ENCODE measurements at regions not wholly inside any gene's neighbourhood (a gene's known extent, or its start where the extent isn't known, plus 50 kb on each side); places are given as distances from the start of the nearest gene placed in this dataset.
"Not testable (repeated sequence)": the region's sequence is repeated elsewhere in the genome, so short reads cannot be mapped to it uniquely, and the experiment has no call there.

DNA sequence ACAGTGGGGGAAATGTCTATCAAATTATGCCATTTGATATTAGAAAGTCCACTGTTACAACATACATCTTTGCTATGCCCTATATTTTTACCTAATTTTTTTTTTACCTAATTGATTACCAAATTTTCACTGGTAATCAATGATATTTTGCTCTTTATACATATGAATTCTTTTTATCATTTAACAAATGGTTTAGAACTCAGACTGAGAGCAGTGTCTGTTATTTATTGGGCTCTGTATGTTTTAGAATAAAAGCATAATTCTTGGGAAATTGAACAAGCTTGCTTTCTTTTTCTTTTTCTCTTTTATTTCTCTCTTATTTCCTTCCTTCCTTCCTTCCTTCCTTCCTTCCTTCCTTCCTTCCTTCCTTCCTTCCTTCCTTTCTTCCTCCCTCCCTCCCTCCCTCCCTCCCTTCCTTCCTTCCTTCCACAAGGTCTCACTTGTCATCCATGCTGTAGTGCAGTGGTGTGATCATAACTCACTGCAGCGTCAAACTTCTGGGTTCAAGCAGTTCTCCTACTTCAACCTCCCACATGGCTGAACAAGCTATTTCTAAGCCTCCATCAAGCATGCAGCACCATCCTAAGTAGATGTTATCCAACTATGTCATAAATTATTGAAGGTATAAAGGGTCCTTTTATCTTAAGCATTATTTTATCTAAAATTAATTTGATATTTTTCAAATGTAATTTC, 911.7 kb upstream of the CITED2 start:
- TF ChIP-seq JUND (IDR thresholded peaks at IDR 0.05; ENCODE audit: low read depth) = no peak
- in situ Hi-C loops (cut with HindIII; ENCODE audit: low pct_unique_long_range_greater_than_20kb, low sequenced_read_pairs) = no loop called here
- no peak for DNase-seq (ENCODE audit: low read depth in 1 of 2, low spot score in 1 of 2)

DNA sequence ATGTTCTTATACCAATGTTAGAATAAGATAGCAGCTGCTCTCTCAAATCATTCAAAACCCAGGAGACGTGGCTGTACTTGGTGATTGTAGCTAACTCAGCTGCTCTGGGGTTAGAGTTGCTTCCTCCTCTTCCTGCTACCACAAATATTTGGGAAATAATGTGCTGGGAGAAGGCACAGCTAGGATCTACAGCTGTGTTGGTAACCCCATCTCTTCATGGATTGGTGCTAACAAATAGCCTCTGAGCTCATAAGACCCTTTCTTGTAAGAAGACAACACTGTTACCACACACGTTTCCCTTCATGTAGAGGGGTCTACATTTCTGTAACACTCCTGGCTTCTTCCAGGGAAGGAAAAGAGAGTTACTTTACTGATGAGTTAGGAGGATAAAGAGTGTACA, 911.0 kb upstream of the CITED2 start:
- no peak for TF ChIP-seq JUND (IDR thresholded peaks at IDR 0.05; ENCODE audit: low read depth)

GRCh38 chr6:140284871-140285270, 910.4 kb upstream of the CITED2 start:
- DNase-seq (ENCODE audit: low read depth in 1 of 2, low spot score in 1 of 2) = no peak
- TF ChIP-seq JUND (IDR thresholded peaks at IDR 0.05; ENCODE audit: low read depth) = no peak
- in situ Hi-C loops (cut with HindIII; ENCODE audit: low pct_unique_long_range_greater_than_20kb, low sequenced_read_pairs) = no loop called here

More for the DNA sequence above, 911.0 kb upstream of the CITED2 start:
- DNase-seq (ENCODE audit: low read depth in 1 of 2, low spot score in 1 of 2) = no peak
- in situ Hi-C loops (cut with HindIII; ENCODE audit: low pct_unique_long_range_greater_than_20kb, low sequenced_read_pairs) = no loop called here

- no peak for TF ChIP-seq JUND (IDR thresholded peaks at IDR 0.05; ENCODE audit: low read depth)
- in situ Hi-C loops (cut with HindIII; ENCODE audit: low pct_unique_long_range_greater_than_20kb, low sequenced_read_pairs) = no loop called here
- DNase-seq (ENCODE audit: low read depth in 1 of 2, low spot score in 1 of 2) = peak in 1 of 2 experiments; percentile 35
Observed at GRCh38 chr6:140283197-140283596, 908.7 kb upstream of the CITED2 start.

DNA sequence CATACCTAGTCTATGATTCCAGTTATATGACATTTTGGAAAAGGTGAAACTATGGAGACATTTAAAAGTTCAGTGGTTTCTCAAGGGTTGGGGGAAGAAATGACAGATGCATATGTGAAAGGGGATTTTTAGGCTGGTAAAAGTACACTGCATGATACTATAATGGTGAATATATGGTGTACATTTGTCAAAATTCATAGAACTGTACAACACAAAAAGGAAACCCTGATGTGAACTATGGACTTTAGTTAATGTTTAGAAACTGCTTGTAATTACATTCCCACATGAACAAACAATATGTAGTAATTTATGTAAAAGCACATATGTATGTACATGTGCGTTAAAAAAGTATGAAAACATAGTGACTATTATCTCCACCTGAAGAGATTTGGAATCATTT, 907.3 kb upstream of the CITED2 start:
- no peak for TF ChIP-seq JUND (IDR thresholded peaks at IDR 0.05; ENCODE audit: low read depth)
- in situ Hi-C loops (cut with HindIII; ENCODE audit: low pct_unique_long_range_greater_than_20kb, low sequenced_read_pairs) = no loop called here
- no peak for DNase-seq (ENCODE audit: low read depth in 1 of 2, low spot score in 1 of 2)

DNA sequence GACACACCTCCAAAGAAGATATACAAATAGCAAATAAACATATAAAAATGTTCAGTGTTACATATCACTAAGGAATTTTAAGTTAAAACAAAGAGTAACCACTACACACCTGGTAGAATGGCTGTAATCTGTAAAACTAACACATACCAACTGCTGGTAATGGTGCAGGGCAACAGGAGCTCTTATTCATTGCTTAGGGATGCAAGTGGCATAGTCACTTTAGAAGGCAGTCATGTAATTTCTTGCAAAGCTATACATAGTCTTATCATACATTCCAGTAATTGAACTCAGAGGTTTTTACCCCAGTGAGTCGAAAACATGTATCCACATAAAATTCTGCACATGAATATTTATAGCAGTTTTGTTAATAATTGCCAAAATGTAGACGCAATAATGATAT, 906.8 kb upstream of the CITED2 start:
- TF ChIP-seq JUND (IDR thresholded peaks at IDR 0.05; ENCODE audit: low read depth) = no peak
- DNase-seq (ENCODE audit: low read depth in 1 of 2, low spot score in 1 of 2) = no peak
- in situ Hi-C loops (cut with HindIII; ENCODE audit: low pct_unique_long_range_greater_than_20kb, low sequenced_read_pairs) = no loop called here

DNA sequence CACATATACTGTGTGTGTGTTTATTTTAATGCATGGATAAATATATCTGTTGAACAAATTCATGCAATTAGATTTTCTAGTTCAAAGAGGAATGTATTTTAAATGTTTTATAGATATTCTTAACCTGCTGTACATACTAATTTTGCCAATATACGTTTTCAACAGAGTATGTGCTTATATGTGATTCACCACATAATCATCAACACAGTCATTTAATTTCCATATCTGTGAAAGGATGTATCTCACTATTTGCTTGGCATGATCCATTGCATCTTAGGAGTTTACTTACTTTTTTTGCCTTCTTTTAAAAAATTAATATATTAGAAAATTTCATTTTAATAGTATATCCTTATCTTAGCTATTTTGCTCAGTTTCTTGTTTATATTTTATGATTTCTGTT, 902.3 kb upstream of the CITED2 start:
- DNase-seq (ENCODE audit: low read depth in 1 of 2, low spot score in 1 of 2) = no peak
- in situ Hi-C loops (cut with HindIII; ENCODE audit: low pct_unique_long_range_greater_than_20kb, low sequenced_read_pairs) = no loop called here

DNA sequence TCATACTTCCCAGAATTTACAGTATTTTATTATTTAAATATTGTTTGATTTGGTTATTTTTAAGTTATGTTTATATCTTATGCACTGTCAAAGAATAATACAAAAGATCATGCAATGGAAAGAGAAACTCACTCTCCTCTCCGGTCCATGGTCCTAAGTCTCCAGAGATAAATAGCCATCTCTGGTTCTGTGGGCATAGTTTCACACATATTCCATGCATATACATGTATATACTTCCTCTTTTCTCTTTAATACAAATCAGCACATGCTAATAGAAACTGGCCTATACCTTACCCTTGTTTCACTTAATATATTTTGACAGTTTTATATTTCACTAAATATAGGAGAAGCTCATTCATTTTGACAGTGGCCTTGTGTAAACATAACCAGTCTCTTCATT, 901.7 kb upstream of the CITED2 start:
- no peak for DNase-seq (ENCODE audit: low read depth in 1 of 2, low spot score in 1 of 2)
- in situ Hi-C loops (cut with HindIII; ENCODE audit: low pct_unique_long_range_greater_than_20kb, low sequenced_read_pairs) = no loop called here
- no peak for TF ChIP-seq JUND (IDR thresholded peaks at IDR 0.05; ENCODE audit: low read depth)

More for the DNA sequence above, 902.3 kb upstream of the CITED2 start:
- TF ChIP-seq JUND (IDR thresholded peaks at IDR 0.05; ENCODE audit: low read depth) = no peak

DNA sequence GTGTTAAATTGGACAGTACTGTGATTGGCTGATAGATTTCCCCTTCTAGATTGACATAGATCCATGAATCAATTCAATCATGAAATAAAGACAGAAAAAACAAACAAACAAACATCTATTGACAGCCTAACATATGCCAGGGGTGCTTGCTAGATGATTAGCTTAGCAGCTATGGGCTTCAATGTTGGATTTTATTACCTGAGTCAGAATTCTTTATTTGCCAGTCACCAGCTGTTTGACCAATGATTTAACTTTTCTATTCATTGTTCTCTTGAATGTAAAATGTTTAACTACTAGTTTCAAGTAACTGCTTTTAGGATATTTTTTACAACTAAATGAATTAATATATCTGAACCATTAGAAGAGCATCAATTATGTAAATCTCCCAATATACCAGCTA, 901.3 kb upstream of the CITED2 start:
- in situ Hi-C loops (cut with HindIII; ENCODE audit: low pct_unique_long_range_greater_than_20kb, low sequenced_read_pairs) = no loop called here
- no peak for TF ChIP-seq JUND (IDR thresholded peaks at IDR 0.05; ENCODE audit: low read depth)
- no peak for DNase-seq (ENCODE audit: low read depth in 1 of 2, low spot score in 1 of 2)

GRCh38 chr6:140274548-140274947, 900.1 kb upstream of the CITED2 start:
- no peak for TF ChIP-seq JUND (IDR thresholded peaks at IDR 0.05; ENCODE audit: low read depth)
- in situ Hi-C loops (cut with HindIII; ENCODE audit: low pct_unique_long_range_greater_than_20kb, low sequenced_read_pairs) = no loop called here
- DNase-seq (ENCODE audit: low read depth in 1 of 2, low spot score in 1 of 2) = no peak

DNA sequence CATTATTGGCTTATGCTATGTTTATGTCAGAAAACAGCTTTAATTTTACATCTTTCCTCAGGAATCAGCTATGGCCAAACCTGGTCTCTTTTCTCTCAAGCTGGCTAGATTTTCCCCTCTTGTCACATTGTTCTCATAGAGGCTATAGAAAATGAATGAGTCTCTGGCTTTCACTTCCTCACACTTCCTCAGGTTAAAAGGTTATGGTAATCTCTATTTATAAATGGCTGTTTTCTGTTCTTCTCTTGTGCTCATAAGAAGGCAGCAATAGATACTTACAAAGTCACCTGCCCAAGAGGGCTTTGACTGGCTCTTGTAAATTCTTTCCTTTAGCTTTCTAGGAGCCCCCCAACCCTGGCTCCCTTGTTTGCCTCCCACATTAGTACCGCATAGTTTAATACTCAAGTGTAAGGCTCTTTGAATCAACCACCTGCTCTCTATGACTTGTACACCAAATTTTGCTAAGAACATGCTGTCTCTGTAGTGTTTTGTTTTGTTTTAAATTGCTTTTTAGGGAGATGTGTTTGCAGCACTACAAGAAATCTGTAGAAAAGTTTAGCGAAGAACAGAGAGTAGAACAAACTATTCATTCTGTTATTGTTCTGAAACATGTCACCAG, 897.4 kb upstream of the CITED2 start:
- in situ Hi-C loops (cut with HindIII; ENCODE audit: low pct_unique_long_range_greater_than_20kb, low sequenced_read_pairs) = no loop called here
- no peak for TF ChIP-seq JUND (IDR thresholded peaks at IDR 0.05; ENCODE audit: low read depth)
- DNase-seq (ENCODE audit: low read depth in 1 of 2, low spot score in 1 of 2) = no peak

DNA sequence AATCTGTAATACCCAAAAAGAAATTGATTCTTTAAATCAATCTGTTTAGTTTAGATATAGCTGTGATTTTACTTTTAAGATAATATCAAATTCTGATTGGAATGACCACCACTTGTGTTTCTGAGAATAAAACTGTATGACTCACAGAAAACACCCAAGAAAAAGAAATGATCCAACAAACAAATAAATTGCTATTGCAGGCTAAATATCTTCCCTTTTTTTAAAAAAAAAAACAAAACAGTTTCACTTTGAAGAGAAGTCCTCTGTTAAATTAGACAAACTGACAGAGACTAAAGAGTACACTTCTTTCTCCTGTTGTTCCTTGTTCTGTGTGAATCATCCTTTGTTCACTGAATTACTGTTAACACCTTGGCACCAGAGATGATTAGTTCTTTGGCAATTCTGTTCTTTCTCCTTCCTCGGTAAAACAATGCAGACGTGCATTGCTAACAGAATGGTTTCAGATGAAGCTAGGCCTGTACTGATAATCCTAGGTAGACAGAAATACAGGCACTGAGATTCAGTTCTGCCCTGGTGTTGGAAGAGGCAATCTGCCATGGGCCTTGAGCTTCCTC, 895.2 kb upstream of the CITED2 start:
- in situ Hi-C loops (cut with HindIII; ENCODE audit: low pct_unique_long_range_greater_than_20kb, low sequenced_read_pairs) = no loop called here
- no peak for DNase-seq (ENCODE audit: low read depth in 1 of 2, low spot score in 1 of 2)
- no peak for TF ChIP-seq JUND (IDR thresholded peaks at IDR 0.05; ENCODE audit: low read depth)

DNA sequence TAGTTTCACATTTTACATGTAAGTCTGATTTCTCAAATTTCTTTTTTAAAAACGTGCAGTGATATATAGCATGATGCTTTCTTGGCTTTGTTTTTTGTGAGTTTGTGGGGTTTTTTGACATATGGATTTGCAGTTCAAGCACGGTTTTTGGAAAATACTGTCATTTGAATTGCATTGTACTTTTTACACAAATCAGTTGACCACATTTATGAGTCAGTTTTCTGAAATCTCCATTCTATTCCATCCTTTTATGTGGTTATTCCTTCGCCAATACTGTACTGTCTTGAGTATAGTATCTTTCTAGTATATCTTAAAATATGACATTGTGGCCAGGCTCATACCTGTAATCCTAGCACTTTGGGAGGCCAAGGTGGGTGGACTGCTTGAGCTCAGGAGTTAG, 890.0 kb upstream of the CITED2 start:
- in situ Hi-C loops (cut with HindIII; ENCODE audit: low pct_unique_long_range_greater_than_20kb, low sequenced_read_pairs) = no loop called here
- no peak for TF ChIP-seq JUND (IDR thresholded peaks at IDR 0.05; ENCODE audit: low read depth)
- DNase-seq (ENCODE audit: low read depth in 1 of 2, low spot score in 1 of 2) = no peak

- peak in 1 of 2 experiments; percentile 4 for DNase-seq (ENCODE audit: low read depth in 1 of 2, low spot score in 1 of 2)
- in situ Hi-C loops (cut with HindIII; ENCODE audit: low pct_unique_long_range_greater_than_20kb, low sequenced_read_pairs) = not testable (repeated sequence)
Observed at GRCh38 chr6:140258302-140258701, 883.9 kb upstream of the CITED2 start.

Data from T47D (cell line).